NCI-H1105 treated with DMSO at 0.1 percent for 48 hours (cell line): ENCODE measurements at regions not wholly inside any gene's neighbourhood (a gene's known extent, or its start where the extent isn't known, plus 50 kb on each side); places are given as distances from the start of the nearest gene placed in this dataset.

ENCODE experiments used
- DNase-seq: peaks from one replicate; lab custom pipeline; 2025; lab: John Stamatoyannopoulos, UW

GRCh38 chr5:120738568-120738967, 274.5 kb downstream of the PRR16 start:
- no peak for DNase-seq

GRCh38 chr5:120740989-120741388, 276.9 kb downstream of the PRR16 start:
- no peak for DNase-seq

- no peak for DNase-seq
Measured at GRCh38 chr5:120748474-120748873, 284.4 kb downstream of the PRR16 start.

- no peak for DNase-seq
Measured at GRCh38 chr5:120749737-120750136, 285.6 kb downstream of the PRR16 start.

- DNase-seq, result no peak
Measured at GRCh38 chr5:120759587-120759986, 295.5 kb downstream of the PRR16 start.

GRCh38 chr5:120761986-120762385, 297.9 kb downstream of the PRR16 start:
- no peak for DNase-seq

GRCh38 chr5:120765189-120765588, 301.1 kb downstream of the PRR16 start:
- no peak for DNase-seq

GRCh38 chr5:120767178-120767820, 303.2 kb downstream of the PRR16 start:
- DNase-seq, result no peak

- no peak for DNase-seq
Measured at GRCh38 chr5:120769312-120769872, 305.3 kb downstream of the PRR16 start.

GRCh38 chr5:120771202-120771601, 307.1 kb downstream of the PRR16 start:
- no peak for DNase-seq

GRCh38 chr5:120778491-120779484, 314.7 kb downstream of the PRR16 start:
- no peak for DNase-seq

GRCh38 chr5:120779674-120780073, 315.6 kb downstream of the PRR16 start:
- no peak for DNase-seq

- no peak for DNase-seq
Measured at GRCh38 chr5:120788481-120788880, 324.4 kb downstream of the PRR16 start.

GRCh38 chr5:120789918-120790317, 325.8 kb downstream of the PRR16 start:
- no peak for DNase-seq

GRCh38 chr5:120790339-120790738, 326.2 kb downstream of the PRR16 start:
- DNase-seq, result no peak

- DNase-seq, result no peak
Measured at GRCh38 chr5:120792477-120792876, 328.4 kb downstream of the PRR16 start.

- DNase-seq, result no peak
Measured at GRCh38 chr5:120794121-120794520, 330.0 kb downstream of the PRR16 start.

- peak; percentile 43 for DNase-seq
Measured at GRCh38 chr5:120803282-120803681, 339.2 kb downstream of the PRR16 start.

- no peak for DNase-seq
Measured at GRCh38 chr5:120805131-120805530, 341.0 kb downstream of the PRR16 start.

GRCh38 chr5:120806202-120806601, 342.1 kb downstream of the PRR16 start:
- DNase-seq, result peak; percentile 2

GRCh38 chr5:120808135-120808534, 344.0 kb downstream of the PRR16 start:
- DNase-seq, result no peak

- no peak for DNase-seq
Measured at GRCh38 chr5:120808606-120809005, 344.5 kb downstream of the PRR16 start.

- no peak for DNase-seq
Measured at GRCh38 chr5:120813551-120813950, 349.5 kb downstream of the PRR16 start.
